A172 (cell line): ENCODE measurements at regions not wholly inside any gene's neighbourhood (a gene's known extent, or its start where the extent isn't known, plus 50 kb on each side); places are given as distances from the start of the nearest gene placed in this dataset.

Experiments
- DNase-seq: peaks from one replicate; pipeline ENCODE4 v3.0.0-alpha.2; 2015; ENCODE audit warnings: low spot score

DNA sequence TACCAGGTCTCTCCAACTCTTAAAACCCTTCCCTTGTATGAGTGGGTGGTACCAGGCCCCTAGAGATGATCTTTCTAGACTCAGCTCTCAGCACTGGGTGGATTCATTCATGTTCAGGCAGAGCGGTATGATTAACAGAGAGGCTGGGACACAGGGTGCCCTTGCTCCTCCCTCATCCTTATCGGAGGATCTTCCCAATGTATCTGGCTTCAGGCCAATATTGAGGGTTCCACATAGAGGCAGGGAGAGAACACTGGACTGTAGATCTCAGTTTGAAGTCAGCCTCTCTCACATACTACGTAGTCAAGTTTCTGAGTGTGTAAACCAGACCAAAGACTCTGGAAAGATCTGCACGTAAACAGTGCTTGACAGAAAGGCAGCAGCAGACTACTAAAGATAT is 366.2 kb downstream of the DHX35 start:
- no peak for DNase-seq

DNA sequence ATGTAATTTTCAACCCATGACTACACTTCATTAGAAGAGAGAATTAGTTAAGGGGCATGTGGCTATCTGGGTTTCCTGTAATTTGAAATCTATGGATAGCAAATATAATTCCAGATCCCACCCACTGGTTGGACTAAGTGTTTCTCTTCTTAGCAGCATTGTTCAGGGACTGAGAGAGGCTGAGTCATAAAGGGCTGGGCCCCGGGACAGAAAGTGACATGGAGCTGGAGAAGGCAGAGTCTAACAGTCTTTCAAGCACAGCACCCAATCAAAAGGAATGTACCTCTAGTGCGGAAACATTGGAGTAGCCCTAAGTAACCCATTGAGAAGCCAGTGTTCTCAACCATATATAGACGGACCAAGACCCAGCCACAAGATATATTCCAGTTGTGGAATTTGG is 363.9 kb downstream of the DHX35 start:
- DNase-seq: no peak

DNA sequence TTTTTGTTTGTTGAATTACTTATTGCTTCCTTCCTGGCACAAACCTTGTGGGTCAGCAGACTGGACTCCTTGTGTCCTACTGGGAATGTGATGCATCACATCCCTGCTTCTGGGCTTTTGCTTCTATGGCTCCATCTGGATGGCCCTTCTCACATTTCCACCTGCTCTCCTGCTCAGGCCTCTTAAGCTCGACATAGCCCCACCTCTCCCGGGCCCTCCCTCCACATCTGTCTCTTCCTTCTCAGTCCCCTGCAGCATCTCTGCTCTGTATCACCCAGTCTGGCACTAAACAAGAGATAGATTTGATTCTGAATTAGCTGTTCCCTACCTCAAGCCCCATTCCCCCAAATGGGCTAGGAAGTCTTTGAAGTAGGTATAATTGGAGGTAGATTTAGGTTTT is 356.8 kb downstream of the DHX35 start:
- DNase-seq: no peak

DNA sequence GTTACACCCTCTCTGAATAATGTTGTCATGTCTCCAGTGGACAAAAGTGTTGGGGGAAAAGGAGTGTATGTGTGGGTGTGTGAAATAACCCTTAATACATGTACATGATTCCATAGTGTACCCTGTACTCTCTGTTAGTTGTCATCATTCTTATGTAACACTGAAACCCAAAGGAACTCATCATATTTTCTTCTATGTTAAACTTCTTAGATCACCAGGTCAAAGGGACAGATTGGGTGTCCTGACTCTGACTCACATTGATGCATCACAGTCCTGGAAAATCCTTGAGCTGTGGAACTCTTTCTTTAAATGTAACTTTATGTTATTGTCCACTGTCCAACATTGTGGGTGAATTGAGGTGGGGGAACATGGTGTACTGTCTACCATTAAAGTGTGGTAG is 350.5 kb downstream of the DHX35 start:
- DNase-seq: no peak

DNA sequence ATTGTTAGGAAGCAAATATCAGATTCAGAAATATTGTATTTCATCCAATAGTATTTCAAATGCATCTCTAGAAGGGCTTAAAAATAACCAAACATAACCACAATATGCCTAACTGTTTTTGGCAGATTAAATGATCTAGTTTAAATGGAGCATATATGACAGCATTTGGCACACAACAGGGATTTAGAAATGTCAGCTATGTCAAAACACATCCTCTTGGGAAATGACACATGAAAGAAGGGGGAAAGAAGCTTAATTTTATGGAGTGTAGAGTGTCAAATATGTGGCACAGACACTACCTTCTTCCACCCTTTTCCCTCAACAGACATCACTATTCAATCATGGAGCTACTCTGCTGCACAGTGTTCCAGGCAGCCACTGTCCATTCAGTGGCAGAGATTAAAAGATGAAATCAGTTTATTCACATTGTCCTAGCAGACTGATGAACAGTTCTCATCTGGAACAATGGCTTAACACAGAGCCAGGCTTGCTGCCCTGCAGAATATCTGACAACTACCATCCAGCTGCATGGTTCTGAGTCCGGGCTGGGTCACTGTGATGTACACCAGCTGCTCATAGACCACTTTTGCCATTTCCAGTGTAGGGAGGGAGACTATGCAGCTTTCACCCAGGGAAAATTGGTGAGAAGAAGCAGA is 349.8 kb downstream of the DHX35 start:
- no peak for DNase-seq

DNA sequence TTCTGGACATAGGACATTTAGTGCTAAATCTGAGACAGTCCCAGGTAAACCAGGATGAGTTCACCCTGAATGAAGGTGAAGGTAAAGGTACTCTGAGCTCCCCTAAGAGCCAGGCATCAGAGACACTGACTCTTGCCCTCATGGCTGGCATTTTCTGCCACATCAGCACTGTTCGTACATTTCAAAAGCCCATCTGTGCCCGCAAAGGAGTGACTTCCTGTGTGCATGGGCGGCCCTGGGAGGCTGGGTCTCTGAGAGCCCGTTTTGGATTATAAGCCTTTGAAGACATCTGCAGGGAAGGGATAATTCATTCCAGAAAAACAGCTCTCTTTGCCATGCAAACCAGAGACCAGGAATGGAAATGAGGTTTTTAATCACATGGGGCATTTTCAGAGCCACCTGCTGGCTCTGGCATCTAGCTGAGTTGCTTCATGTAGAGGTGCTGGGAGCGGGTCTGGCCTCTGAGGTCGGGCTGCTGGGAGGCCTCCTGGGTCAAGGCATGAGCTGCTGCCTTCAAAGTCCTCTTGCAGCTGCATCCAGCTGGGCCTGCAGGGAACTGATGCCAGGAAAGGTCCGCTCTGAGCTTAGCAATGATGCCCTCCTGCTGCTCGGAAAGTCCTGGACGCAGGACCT is 348.3 kb downstream of the DHX35 start:
- no peak for DNase-seq

DNA sequence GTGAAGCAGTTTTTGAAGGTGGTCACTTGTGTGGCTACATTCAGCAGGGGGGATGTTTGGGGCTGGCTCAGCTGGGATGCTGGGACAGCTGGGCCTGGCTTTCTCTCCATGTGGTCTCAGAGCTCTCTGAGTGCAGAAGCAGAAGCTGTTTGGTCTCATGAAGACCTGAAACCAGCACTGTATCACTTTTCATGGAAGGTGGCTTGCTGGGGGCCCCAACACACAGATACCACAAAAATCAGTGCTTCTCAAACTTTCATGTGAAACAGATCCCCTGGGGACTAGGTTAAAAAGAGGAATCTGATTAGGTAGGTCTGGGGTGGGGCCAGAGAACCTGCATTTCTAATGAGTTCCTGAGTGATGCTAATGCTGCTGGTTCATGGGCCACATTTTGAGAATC is 347.3 kb downstream of the DHX35 start:
- no peak for DNase-seq

DNA sequence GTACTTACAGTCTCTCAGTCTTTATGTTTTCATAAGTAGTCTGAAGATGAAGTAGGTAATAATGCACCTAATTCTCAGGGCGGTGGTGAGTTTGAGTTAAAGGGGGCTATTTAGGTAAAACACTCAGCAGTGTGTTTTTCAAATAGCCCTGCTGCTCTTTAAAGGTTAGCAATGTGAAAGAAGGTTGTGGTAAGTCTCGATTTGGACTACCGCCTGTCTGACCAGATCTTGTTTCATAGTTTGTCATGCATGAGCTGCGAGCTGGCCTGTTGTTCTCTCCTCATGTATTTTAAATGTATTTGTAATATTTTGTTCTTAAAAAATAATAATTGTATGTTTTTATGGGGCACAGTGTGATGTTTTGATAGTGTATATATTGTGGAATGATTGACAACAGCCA is 340.2 kb downstream of the DHX35 start:
- DNase-seq: no peak

DNA sequence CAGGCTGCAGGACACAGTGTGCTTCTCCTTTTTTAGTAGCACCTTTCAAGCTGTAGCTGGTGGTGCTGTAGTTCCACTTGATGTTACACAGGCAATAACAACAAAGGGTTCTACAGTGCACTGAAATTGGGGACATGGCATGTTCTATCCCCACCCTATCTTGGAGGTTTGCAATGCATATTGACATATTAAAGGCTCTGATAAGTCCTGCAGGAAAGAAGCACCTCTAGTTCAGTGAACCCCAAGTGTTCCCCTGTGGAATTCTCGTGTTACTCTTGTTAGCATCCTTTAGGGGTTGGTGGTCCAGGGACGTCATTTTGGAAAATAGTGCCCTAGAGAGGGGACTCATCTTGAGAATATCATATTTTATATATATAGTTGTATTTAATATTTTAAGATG is 337.6 kb downstream of the DHX35 start:
- DNase-seq: no peak

DNA sequence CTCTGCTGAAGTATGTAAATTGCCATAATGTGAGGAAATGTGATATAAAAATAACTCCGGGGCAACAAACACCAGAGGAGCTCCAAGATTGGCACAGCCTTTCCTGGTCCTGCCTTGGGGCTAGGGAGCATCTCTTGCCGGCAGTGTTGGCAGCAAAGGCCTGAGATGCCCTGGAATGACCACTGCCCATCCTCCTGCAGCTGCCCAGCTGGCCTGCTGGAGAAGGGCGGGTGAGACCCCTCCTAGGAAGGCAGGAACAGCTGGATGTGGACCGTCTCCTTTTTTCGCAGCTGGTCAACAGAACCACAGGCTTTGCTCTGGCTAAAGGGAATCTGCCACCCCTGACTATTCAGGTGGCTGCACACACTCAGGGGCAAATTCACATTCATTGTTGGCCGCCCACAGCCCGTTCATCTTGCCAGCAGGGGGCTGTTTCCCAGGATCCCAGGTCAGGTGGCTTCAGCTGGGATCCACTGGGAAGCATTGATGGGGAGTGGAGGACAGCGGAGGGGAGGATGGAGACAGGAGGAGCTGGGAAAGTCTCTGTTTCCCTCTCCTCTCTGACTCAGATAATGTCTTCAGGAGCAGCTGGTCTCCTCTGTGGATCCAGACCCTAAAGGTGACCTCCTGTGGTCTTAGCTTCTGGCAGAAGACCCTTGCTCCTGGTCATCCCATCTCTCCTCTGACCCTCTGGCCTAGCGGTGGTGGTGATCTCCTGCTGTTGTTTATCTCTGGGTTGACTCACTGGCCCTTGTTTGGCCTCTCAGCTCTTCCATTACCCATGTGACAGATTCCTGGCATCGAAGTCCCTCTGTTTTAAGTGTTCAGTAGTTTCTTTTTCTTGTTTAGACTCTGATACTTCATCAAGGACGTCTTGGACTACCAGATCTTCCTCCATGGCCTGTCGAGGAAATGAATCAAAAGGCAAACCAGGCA is 336.7 kb downstream of the DHX35 start:
- no peak for DNase-seq

DNA sequence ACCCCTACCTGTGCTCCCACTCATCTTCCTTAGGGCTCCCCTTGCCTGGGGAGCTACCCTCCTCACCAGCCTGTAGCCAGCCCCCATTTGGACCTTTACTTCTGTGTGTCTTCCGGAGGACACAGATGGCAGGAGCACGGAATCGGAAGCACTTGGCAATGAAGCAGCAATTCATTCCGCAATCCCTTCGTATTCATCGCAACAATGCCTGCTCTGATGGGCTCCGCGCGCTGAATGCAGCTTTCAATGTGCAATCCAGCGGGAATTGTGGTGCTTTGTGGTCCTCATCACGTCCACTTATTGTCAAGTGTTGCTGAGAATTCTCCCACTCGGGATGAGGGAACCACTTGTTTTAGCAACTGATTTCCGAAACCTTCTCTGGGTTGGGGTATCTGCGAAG is 336.0 kb downstream of the DHX35 start:
- no peak for DNase-seq

DNA sequence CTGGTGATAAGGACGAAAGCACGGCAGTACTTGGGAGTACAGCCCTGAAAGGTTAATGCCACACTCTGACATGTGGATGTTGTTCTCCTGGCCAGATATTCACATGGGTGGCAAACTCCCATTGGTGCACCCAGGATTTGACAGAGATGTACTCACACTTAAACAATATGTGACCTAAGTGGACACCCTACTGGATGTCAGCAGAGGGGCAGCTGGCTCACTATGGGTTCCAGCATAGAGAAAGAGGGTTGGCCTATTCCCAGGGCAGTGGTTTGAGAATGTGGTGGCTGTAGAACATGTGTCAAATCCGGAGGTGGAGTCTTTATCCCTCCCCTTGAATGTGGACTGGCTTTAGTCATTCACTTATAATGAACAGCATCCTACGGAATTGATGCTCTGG is 333.2 kb downstream of the DHX35 start:
- no peak for DNase-seq

DNA sequence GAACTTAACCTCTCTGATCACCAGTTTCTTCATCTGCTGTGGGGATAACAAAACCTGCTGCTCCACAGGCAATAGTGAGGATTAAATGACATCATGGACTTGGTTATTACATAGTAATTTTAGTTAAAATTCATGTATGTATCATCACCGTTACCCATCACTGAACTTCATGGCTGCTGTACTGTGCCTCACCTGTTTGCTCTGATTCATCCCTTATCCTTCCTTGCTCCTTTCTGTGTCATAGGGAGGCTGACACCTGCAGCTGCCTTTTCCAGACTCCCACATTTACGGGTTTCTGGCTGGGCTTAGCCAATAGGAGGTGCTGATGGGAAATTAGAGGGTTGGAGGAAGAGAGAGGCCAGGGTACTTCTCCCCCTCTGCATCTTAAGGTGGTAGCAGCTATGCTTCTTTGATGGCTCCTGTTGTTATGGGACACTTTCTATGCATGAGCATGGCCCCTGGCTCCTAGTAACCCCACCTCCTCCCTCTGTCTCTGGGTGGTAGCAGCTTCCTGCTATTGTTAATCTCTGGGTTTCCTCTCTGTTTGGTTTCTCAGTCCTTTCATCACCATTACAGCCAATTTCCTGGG is 332.1 kb downstream of the DHX35 start:
- DNase-seq: no peak

DNA sequence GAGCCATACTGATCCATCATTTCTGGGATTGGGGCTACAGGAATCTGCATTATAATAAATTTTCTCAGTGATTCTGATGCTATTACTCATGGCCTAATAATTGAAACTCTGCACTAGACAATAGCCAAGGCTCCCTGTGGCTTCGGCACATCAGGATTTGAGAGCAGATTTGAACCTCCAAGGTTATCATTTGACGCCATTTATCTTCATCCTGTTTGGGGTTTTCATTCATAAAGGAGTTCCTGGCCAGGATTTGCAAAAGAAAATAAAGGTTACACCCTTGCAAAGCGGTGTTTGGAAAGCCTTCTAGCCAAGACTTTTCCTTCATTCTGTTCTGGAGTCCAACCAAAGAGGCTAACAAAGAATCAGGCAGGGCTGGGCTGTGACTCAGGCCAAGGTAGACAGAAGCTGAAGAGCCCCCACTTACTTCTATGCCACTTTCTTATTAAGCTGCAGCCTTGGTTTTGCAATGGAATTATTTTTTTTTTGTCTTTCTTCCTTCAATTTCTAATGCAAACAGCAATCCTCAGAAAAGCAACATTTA is 330.1 kb downstream of the DHX35 start:
- no peak for DNase-seq

DNA sequence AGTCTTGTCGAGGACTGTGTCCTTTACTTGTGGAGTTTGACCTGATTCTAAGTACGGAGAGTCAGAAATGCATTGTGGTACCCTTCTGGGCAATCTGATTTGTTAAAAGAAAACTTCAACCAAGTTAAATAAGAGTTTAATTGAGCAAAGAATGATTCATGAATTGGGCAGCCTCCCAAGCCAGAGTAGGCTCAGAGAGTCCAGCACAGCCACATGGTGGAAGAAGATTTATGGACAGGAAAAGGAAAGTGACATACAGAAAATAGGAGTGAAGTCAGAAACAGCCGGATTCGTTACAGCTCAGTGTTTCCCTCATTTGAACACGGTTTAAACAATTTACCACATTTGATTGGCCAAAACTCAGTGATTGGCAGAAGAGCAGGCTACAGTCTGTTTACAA is 329.2 kb downstream of the DHX35 start:
- peak; percentile 49 for DNase-seq

DNA sequence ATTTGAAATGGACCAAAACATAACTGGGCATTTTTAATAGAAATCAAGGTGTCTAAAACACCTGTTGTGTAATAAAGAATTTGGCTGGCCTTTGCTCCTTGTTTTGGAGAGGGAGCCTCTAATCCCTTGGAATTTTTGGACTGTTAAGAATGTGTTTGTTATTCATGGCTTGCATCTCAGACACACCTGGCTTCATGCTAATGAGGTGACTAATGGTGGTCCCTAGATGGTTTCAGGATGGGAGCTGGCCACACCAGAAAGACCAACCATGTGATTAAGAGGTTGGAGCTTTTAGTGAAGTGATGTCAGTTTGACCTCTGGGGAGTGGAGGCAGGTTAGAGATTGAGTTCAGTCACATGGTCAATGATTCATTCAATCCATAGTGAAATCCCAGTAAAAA is 328.4 kb downstream of the DHX35 start:
- no peak for DNase-seq

DNA sequence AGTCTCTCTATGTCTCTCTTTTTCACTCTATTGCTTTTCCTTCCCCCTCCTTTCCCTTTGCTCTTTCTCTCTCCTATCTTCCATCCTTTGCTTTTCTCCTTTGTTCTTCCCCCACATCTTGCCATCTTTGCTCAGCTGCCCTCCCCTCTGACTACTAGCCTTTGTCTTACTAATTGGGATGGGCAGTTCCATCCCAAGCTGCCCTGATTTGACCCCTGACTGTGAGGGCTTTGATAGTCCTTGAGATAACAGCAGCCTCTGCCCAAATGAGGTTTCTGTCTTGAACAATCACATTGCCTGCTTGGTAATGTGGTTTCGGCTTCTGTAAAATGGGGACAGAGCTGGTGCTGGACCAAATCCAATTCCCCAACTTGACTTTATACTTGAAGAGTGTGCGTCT is 327.7 kb downstream of the DHX35 start:
- DNase-seq: no peak

DNA sequence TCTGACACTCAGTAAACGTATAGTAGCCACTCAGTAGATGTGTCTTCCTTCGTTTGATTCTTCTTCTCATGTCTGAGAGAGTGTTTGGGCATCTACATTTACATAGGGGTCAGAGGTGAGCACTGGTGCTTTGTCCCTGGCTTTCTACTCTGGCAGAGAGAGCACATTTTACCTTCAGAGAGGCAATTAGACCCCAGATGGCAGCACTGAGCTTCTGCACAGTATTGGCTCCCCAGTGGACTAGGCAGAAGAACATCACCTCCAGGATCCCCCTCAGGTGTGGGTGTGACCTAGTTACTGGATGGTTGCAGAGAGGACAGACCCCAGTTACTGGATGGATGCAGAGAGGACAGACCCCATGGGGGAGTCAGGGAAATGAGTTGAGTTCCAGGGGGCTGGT is 327.2 kb downstream of the DHX35 start:
- no peak for DNase-seq

DNA sequence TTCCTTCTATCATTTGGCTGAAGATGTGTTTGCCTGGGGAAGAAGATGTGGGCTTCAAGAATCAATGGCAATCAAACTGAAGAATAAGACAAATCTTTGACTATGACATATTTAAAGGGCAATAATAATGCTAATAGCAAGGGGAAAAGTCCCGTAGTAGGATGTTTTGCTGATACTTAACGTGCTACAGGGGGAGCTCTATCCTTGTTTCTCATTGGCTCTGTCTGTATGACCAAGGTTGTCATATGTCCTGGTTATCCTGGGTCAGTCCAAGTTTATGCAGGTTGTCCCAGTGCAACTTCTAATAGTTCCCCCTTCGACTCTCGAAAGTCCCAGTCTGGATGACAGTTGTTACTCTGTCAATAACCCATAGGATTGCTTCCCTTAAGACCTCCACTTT is 321.3 kb downstream of the DHX35 start:
- DNase-seq: no peak

DNA sequence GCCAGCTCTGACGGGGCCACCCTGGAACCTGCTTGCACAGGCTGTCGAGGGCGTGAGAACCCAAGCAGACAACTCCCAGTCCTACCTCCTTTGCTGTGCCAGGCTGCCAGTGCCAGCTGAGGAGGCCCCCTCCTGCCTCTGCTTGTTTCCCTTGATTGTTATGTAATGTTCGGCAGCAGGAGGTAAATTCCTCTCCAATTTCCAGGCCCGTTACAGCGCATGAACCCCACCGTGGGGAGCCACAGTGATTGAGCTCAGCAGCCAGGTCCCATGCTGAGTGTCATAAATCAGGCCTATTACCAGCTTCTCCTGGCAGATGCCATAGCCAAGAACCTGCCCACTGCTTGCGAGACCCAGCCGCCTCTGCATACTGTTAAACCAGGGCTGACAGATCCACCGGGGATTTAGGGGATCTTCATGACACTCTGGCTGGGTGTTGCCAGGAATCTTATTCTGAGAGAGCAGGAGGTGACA is 320.5 kb downstream of the DHX35 start:
- DNase-seq: peak; percentile 11

DNA sequence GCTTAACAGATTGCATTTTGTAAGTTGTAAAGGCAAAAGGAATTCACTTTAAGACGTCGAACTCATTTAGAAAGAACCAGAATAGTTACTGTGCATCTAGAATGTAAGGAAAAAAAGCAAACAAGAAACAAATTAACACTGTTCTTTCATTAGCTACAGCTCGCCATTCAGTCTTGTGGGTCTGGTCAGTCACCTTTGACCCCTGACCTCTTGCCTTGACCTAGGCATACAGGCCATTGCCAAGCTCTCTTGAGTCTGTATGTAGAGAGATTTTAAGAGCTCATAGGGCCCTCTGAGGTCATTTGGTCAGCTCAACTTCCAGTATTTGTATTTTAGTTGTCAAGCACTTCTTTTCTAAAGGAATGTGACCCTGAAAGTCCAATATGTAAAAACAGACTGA is 318.7 kb downstream of the DHX35 start:
- no peak for DNase-seq

DNA sequence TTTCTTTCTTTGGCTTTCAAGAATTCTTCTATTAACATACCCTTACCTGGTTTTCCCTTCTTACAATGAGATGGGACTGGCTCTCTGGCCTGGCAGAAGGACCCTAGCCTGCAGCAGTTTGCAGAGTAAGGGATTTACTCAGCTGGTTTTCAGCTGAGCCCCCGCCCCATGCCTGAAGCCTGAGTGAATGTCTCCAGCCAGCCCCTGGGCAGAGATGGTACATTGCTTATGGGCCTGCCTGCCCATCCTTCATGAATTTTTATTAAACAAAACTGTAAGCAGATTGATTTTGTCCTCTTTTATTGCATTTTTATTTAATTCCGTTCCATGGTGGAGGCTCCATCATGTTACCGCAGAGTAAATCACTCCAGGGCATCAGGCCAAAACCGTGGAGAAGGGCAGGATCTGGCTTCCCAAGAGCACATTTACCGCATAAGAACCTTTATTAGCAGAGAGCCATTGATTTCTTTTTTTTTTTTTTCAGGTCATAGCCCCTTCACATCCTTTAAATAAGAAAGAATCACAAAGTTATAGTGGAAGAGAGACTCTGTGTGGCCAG is 316.2 kb downstream of the DHX35 start:
- DNase-seq: no peak
